SW480 (cell line): ENCODE measurements at regions not wholly inside any gene's neighbourhood (a gene's known extent, or its start where the extent isn't known, plus 50 kb on each side); places are given as distances from the start of the nearest gene placed in this dataset.

ENCODE experiments used
- DNase-seq: peaks from one replicate; pipeline ENCODE4 v3.0.0-alpha.2; 2016; ENCODE audit warnings: low spot score

DNA sequence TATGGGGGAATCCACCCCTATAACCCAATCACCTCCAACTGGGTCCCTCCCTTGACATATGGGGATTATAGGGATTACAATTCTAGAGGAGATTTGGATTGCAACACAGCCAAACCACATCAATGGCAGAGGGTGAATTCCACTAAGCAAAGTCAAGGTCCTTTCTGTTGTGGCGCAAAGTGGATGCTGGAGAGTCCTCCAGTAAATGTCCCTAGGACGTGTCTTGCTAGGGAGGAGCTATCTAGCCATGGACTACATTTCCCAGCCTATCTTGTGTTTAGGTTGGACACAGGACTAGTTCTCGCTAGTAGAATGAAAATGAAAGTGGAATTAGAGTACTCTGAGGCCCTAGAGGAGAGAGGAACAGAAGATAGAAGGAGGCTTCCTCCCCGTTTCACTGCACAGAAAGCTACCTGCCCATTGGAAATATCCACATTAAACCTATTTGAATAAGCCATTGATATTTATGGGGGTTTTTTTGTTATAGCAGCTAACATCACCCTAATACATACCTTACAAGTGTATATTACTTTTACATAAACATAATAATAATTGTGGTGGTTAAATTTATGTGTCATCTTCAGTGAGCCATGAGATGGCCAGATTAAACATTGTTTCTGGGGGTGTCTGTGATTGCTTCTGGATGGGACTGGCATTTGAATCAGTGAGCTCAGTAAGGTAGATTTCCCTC lies 56.7 kb upstream of the ERCC4 start:
- DNase-seq = peak; percentile 9

DNA sequence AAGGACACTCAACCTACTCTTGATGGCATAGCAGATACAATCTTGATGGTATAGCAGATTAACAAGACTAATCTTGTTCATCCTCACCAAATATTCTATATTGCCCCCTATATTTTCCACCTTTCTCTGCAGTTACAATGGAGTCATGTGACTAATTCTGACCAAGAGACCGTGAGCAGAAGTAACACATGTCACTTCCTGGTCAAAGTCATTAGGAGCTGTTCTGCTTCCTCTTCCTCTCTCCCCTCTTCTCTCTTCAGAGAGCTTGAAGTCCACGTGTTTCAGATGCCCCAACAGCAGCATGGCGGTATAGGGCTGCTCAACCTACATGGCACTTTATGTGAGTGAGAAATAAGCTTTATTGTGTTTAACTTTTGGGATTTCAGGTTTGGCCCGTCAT lies 55.3 kb upstream of the ERCC4 start:
- DNase-seq = no peak

DNA sequence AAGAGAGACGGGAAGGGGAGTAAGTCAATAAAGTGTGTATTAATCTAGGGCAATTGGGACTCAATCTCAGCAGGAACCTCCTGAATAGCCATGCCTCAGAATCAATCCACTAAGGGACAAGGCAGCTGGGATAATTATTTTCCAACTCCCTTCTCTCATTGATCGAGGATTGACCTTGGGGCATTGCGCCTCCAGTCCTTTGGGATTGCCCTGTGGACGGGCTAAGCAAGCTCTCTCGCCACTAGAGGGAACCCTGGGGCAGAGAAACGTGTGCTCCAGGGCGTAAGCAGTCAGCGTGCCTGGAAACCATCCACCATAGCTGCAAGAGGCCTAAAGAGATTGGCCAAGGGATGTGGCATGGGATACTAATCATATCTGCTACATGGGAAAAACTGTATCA lies 53.9 kb upstream of the ERCC4 start:
- DNase-seq = peak; percentile 74
